ENCODE measurements at regions not wholly inside any gene's neighbourhood (a gene's known extent, or its start where the extent isn't known, plus 50 kb on each side); places are given as distances from the start of the nearest gene placed in this dataset.
"Not testable (repeated sequence)": the region's sequence is repeated elsewhere in the genome, so short reads cannot be mapped to it uniquely, and the experiment has no call there.

- DNase-seq (ENCODE audit: low read depth) = no peak
- no peak overlapping the region for H3K4me3 ChIP-seq (ENCODE audit: low read depth, low read length)
These were observed 106.7 kb downstream of the GPX5 start for GRCh38 chr6:28632326-28632851.

GRCh38 chr6:28633445-28634215 lies 107.9 kb downstream of the GPX5 start:
- TF ChIP-seq, protein P1, sequence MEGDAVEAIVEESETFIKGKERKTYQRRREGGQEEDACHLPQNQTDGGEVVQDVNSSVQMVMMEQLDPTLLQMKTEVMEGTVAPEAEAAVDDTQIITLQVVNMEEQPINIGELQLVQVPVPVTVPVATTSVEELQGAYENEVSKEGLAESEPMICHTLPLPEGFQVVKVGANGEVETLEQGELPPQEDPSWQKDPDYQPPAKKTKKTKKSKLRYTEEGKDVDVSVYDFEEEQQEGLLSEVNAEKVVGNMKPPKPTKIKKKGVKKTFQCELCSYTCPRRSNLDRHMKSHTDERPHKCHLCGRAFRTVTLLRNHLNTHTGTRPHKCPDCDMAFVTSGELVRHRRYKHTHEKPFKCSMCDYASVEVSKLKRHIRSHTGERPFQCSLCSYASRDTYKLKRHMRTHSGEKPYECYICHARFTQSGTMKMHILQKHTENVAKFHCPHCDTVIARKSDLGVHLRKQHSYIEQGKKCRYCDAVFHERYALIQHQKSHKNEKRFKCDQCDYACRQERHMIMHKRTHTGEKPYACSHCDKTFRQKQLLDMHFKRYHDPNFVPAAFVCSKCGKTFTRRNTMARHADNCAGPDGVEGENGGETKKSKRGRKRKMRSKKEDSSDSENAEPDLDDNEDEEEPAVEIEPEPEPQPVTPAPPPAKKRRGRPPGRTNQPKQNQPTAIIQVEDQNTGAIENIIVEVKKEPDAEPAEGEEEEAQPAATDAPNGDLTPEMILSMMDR (IDR thresholded peaks at IDR 0.05; ENCODE audit: insufficient read depth, low read length) = no peak
- H3K4me3 ChIP-seq (ENCODE audit: low read depth, low read length) = no peak overlapping the region
- DNase-seq (ENCODE audit: low read depth) = no peak

More at GRCh38 chr6:28632326-28632851, 106.7 kb downstream of the GPX5 start:
- TF ChIP-seq, protein P1 (IDR thresholded peaks at IDR 0.05; ENCODE audit: insufficient read depth, low read length) = no peak

DNA sequence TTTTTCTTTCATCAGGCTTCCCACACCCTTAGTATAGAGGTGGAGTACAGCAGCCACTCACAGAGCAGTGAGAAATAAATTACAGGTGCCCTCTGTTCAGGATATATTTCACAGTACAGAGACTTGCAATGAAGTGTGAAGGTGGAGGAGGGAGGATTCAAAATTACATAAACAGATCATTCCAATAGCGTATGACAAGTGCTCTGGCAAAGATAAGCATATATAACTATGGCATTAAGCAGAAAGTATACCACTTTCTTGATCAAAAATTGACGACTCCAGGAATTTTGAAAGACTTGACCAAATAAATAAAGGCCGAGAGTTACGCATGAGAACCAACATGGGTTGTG lies 108.7 kb downstream of the GPX5 start:
- TF ChIP-seq, protein P1 (IDR thresholded peaks at IDR 0.05; ENCODE audit: insufficient read depth, low read length) = no peak
- H3K4me3 ChIP-seq (ENCODE audit: low read depth, low read length) = peak overlapping the region; percentile 51
- no peak for DNase-seq (ENCODE audit: low read depth)

GRCh38 chr6:28634761-28635546 lies 109.3 kb downstream of the GPX5 start:
- peak overlapping the region; percentile 51 for H3K4me3 ChIP-seq (ENCODE audit: low read depth, low read length)
- peak; percentile 6 for DNase-seq (ENCODE audit: low read depth)
- TF ChIP-seq, protein P1 (IDR thresholded peaks at IDR 0.05; ENCODE audit: insufficient read depth, low read length) = no peak

- TF ChIP-seq, protein P1 (IDR thresholded peaks at IDR 0.05; ENCODE audit: insufficient read depth, low read length) = no peak
- peak overlapping the region; percentile 51 for H3K4me3 ChIP-seq (ENCODE audit: low read depth, low read length)
- DNase-seq (ENCODE audit: low read depth) = no peak
These were observed 110.0 kb downstream of the GPX5 start for GRCh38 chr6:28635547-28636158.

DNA sequence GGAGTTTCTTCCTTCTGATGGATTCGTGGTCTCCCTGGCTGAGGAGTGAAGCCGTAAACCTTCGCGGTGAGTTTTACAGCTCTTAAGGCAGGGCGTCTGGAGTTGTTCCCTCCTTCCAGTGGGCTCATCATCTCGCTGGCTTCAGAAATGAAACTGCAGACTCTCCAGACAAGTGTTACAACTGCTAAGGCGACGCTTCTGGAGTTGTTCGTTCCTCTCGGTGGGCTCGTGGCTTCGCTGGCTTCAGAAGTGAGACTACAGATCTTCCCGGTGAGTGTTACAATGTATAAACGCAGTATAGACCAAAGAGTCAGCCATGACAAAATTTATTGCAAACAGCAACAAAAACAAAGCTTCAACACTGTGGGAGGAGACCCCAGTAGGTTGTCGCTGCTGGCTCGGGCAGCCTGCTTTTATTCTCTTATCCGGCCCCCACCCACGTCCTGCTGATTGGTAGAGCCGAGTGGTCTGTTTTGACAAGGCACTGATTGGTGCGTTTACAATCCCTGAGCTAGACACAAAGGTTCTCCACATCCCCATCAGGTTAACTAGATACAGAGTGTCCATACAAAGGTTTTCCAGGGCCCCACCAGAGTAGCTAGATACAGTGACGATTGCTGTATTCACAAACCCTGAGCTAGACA lies 113.2 kb downstream of the GPX5 start:
- no peak overlapping the region for H3K4me3 ChIP-seq (ENCODE audit: low read depth, low read length)
- no peak for DNase-seq (ENCODE audit: low read depth)
- TF ChIP-seq, protein P1 (IDR thresholded peaks at IDR 0.05; ENCODE audit: insufficient read depth, low read length) = no peak

DNA sequence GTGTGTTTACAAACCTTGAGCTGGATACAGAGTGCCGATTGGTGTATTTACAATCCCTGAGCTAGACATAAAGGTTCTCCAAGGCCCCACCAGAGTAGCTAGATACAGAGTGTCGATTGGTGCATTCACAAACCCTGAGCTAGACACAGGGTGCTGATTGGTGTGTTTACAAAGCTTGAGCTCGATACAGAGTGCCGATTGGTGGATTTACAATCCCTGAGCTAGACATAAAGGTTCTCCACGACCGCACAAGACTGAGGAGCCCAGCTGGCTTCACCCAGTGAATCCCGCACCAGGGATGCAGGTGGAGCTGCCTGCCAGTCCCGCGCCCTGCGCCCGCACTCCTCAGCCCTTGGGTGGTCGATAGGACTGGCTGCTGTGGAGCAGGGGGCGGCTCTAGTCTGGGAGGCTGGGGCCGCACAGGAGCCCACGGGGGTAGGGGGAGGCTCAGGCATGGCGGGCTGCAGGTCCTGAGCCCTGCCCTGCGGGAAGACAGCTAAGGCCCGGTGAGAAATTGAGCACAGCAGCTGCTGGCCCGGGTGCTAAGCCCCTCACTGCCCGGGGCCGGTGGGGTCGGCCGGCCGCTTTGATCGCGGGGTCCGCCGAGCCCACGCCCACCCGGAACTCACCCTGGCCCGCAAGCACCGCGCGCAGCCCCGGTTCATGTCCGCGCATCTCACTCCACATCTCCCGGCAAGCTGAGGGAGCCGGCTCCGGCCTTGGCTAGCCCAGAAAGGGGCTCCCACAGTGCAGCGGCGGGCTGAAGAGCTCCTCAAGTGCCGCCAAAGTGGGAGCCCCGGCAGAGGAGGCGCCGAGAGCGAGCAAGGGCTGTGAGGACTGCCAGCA lies 114.0 kb downstream of the GPX5 start:
- H3K4me3 ChIP-seq (ENCODE audit: low read depth, low read length); DNase-seq (ENCODE audit: low read depth): not testable (repeated sequence)
